Gastroesophageal sphincter (tissue), 4 donors: ENCODE measurements at regions not wholly inside any gene's neighbourhood (a gene's known extent, or its start where the extent isn't known, plus 50 kb on each side); places are given as distances from the start of the nearest gene placed in this dataset.

Source experiments
- ATAC-seq: fragments of 150-250 bp; one replicate; pipeline ENCODE4 v1.9.1; 2016; ENCODE audit warnings: mild to moderate bottlenecking, moderate library complexity
- H3K27ac ChIP-seq, 4 donors: fragments of 200-600 bp; sonication (generic) in 3 of 4; 1 replicate in 3 of 4; 2 replicates in 1 of 4; pipeline ENCODE4 v1.5.1; 2016 to 2019
- H3K27me3 ChIP-seq: fragments of 200-600 bp; sonication (generic); one replicate; pipeline ENCODE4 v1.5.1; 2019
- H3K36me3 ChIP-seq, 2 donors: fragments of 200-600 bp; sonication (generic); one replicate each; pipeline ENCODE4 v1.5.1; 2019; ENCODE audit warnings: control low read depth in 1 of 2
- H3K4me1 ChIP-seq, 3 donors: fragments of 200-600 bp; sonication (generic); 1 replicate in 2 of 3; 2 replicates in 1 of 3; pipeline ENCODE4 v1.5.1; 2016 to 2019; ENCODE audit warnings: control low read depth in 2 of 3
- H3K4me3 ChIP-seq, 2 donors: fragments of 200-600 bp; sonication (generic); one replicate each; pipeline ENCODE4 v1.5.1; 2019; ENCODE audit warnings: mild to moderate bottlenecking in 1 of 2, moderate library complexity in 1 of 2
- H3K9me3 ChIP-seq, 3 donors: fragments of 200-600 bp; sonication (generic); one replicate each; pipeline ENCODE4 v1.5.1; 2017 to 2019; ENCODE audit warnings: control low read depth in 2 of 3
- EP300 ChIP-seq: sonication (generic); formaldehyde crosslinking; IDR thresholded peaks from one replicate; pipeline ENCODE4 v1.6.1; 2017; ENCODE audit warnings: antibody characterized with exemption, mild to moderate bottlenecking
- POLR2A ChIP-seq, 2 donors: fragments of 450-650 bp; IDR thresholded peaks; one replicate each; pipeline ENCODE4 v1.6.1; 2017; ENCODE audit warnings: antibody characterized with exemption in 2 of 2, mild to moderate bottlenecking in 2 of 2, moderate library complexity in 1 of 2
- POLR2AphosphoS5 ChIP-seq: sonication (generic); formaldehyde crosslinking; IDR thresholded peaks from one replicate; pipeline ENCODE4 v1.6.1; 2017; ENCODE audit warnings: antibody characterized with exemption
- WGBS, 2 donors: methylation state at CpG; one replicate each; pipeline ENCODE4 v1.1.5; 2018; ENCODE audit warnings: low coverage in 1 of 2; 5-methylcytosine and 5-hydroxymethylcytosine counted together
- TF ChIP-seq, protein P1 (sequence below), 4 experiments: fragments of 200-600 bp in 2 of 4; fragments of 450-650 bp in 2 of 4; sonication (generic) in 1 of 4; IDR thresholded peaks; one replicate each; pipeline ENCODE4 v1.5.1; 2017 to 2019; ENCODE audit warnings: antibody characterized with exemption in 4 of 4, mild to moderate bottlenecking in 2 of 4, moderate library complexity in 2 of 4

DNA sequence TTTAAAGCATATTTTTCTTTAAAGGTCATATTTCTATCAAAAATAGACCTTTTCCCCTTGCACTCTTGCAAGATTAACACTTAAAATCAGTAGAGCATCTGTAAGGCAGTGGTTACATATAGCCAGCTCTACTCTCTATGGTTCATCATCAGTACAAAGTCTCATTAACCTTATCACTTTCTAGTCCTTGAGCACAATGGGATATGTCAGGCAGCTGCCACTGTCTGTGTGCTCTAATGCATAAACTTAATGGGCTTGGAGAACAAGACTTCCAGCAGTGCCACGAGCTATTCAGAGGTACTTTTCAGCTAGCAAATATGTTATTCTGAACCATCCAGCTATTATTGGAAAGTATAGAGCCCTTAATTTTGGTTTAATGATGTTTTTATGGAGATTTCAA, 393.7 kb downstream of the GASK1B start:
- H3K4me3 ChIP-seq, result no peak overlapping the region
- no peaks in the 10 kb centered on the region for H3K4me1 ChIP-seq
- ATAC-seq, result no peak
- no peaks in the 10 kb centered on the region for H3K27me3 ChIP-seq
- 50 to 88% methylated on average over 1 of the region's 1 CpG for WGBS, 2 donors
- no peak for TF ChIP-seq EP300
- H3K9me3 ChIP-seq, result peaks cover 0 to 5% (median 0%) of the 10 kb centered on the region in 3 donors
- no peak overlapping the region for H3K27ac ChIP-seq
- H3K36me3 ChIP-seq, result no peaks in the 10 kb centered on the region

DNA sequence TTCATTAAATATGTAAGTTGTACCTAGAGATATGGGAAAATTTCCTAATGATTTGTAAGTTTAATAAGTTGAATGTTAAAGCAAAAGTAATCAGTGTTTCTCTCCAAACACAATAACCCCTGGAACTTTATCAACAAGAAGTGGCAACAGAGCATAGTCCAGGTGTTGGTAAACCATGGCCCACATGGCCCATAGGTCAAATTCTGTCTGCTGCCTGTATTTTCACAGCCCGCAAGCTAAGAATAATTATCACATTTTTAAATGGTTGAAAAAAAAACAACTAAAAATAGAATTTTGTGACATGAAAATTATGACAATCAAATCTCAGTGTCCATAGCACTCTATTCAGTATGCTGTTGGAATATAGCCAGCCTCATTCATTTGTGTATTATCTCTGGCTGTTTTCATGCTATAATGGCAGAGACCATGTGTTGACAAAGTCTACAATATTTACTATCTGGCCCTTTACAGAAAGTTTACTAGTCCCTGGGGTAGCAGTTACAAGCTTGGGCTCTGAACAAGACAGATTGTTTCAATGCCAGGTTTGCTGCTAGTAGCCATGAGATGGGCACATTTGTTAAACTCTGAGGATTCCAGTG, 395.8 kb downstream of the GASK1B start:
- TF ChIP-seq EP300 (no peak), POLR2AphosphoS5 (no peak), POLR2A (IDR thresholded peaks at IDR 0.05) (no peak)
- TF ChIP-seq, protein P1, sequence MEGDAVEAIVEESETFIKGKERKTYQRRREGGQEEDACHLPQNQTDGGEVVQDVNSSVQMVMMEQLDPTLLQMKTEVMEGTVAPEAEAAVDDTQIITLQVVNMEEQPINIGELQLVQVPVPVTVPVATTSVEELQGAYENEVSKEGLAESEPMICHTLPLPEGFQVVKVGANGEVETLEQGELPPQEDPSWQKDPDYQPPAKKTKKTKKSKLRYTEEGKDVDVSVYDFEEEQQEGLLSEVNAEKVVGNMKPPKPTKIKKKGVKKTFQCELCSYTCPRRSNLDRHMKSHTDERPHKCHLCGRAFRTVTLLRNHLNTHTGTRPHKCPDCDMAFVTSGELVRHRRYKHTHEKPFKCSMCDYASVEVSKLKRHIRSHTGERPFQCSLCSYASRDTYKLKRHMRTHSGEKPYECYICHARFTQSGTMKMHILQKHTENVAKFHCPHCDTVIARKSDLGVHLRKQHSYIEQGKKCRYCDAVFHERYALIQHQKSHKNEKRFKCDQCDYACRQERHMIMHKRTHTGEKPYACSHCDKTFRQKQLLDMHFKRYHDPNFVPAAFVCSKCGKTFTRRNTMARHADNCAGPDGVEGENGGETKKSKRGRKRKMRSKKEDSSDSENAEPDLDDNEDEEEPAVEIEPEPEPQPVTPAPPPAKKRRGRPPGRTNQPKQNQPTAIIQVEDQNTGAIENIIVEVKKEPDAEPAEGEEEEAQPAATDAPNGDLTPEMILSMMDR (IDR thresholded peaks at IDR 0.05), result no peak
- H3K36me3 ChIP-seq, result no peaks in the 10 kb centered on the region
- H3K27ac ChIP-seq, result no peak overlapping the region
- no peaks in the 10 kb centered on the region for H3K4me1 ChIP-seq
- WGBS, 2 donors, result 92 to 100% methylated on average over 1 of the region's 1 CpG
- H3K27me3 ChIP-seq, result no peaks in the 10 kb centered on the region
- no peak overlapping the region for H3K4me3 ChIP-seq
- no peak for ATAC-seq
- H3K9me3 ChIP-seq, result peaks cover 0 to 5% (median 0%) of the 10 kb centered on the region in 3 donors

DNA sequence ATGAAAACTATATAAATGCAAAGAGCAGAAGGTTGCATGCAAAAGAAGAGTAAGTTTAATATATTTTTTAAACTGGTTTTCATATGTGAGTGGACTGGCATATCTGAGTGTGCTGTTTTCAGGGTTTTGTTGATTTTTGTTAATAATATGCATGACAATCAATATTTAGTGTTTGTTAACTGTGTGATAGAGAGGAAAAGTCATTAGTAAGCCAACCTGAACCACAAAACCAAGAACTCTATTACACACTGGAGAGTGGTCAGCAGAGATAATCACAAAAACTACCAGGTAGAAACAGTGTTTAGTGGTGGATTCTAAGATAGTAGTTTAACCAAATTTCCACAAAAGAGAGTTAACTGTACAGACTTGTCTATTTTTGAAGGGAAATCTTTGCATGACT, 396.9 kb downstream of the GASK1B start:
- TF ChIP-seq POLR2A (IDR thresholded peaks at IDR 0.05) (no peak), EP300 (no peak), POLR2AphosphoS5 (no peak)
- TF ChIP-seq, protein P1 (IDR thresholded peaks at IDR 0.05), result no peak
- peaks cover 0 to 5% (median 0%) of the 10 kb centered on the region in 3 donors for H3K9me3 ChIP-seq
- ATAC-seq, result no peak
- no peaks in the 10 kb centered on the region for H3K4me1 ChIP-seq
- H3K36me3 ChIP-seq, result no peaks in the 10 kb centered on the region
- no peak overlapping the region for H3K4me3 ChIP-seq
- no peak overlapping the region for H3K27ac ChIP-seq
- H3K27me3 ChIP-seq, result no peaks in the 10 kb centered on the region

DNA sequence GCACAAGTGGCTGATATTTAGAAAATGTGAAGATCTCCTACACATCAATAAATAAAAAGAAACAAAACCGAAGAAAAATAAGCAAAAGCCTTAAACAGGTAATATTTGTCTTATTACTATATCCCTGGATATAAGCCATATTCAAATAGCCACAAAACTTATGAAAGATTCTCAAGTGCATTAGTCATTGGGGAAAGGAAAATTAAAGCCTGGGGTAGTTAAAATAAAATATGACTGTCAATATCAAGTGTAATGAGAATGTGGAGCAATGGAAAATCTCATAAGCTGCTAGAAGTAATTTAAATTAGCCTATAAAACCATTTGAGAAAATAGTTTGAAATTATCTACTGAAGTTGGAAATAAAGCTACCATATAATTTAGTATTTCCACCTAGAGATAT, 399.9 kb downstream of the GASK1B start:
- 73 to 82% methylated on average over 1 of the region's 1 CpG for WGBS, 2 donors
- ATAC-seq, result no peak
- H3K9me3 ChIP-seq, result peaks cover 0 to 5% (median 0%) of the 10 kb centered on the region in 3 donors

DNA sequence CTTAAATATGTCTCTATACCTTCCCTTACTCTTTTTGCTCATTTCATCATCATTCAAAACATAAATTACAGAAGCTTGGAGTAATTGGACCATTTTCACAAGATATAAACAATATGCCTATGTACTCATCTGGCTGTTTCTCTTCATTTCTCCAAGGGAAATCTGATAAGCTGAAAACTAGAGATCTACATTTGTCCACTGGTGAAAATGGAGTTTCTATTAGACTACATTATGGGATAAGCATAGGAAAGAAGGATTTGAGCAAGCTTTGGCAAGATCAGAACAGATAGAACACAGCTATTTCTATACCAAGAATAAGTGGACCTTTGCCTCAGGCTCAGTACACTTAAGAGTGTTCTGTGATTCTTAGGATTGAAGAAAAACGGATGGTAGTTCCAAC, 404.4 kb downstream of the GASK1B start:
- WGBS, 2 donors, result 15 to 38% methylated on average over 1 of the region's 1 CpG
- Histone ChIP-seq H3K4me3 (no peak overlapping the region), H3K36me3 (no peaks in the 10 kb centered on the region), H3K4me1 (no peaks in the 10 kb centered on the region), H3K27me3 (no peaks in the 10 kb centered on the region), H3K9me3 (no peaks in the 10 kb centered on the region), H3K27ac (no peak overlapping the region)
- TF ChIP-seq POLR2AphosphoS5, result no peak
- TF ChIP-seq POLR2A (IDR thresholded peaks at IDR 0.05), result no peak
- TF ChIP-seq, protein P1 (IDR thresholded peaks at IDR 0.05), result no peak
- no peak for TF ChIP-seq EP300
- no peak for ATAC-seq

More for the DNA sequence above, 399.9 kb downstream of the GASK1B start:
- Histone ChIP-seq H3K36me3 (no peaks in the 10 kb centered on the region), H3K4me1 (no peaks in the 10 kb centered on the region), H3K4me3 (no peak overlapping the region), H3K27ac (no peak overlapping the region), H3K27me3 (no peaks in the 10 kb centered on the region)
- TF ChIP-seq POLR2A (IDR thresholded peaks at IDR 0.05), result no peak
- no peak for TF ChIP-seq EP300
- TF ChIP-seq POLR2AphosphoS5, result no peak
- TF ChIP-seq, protein P1 (IDR thresholded peaks at IDR 0.05), result no peak
